H1 (cell line): ENCODE measurements at regions not wholly inside any gene's neighbourhood (a gene's known extent, or its start where the extent isn't known, plus 50 kb on each side); places are given as distances from the start of the nearest gene placed in this dataset.
"Not testable (repeated sequence)": the region's sequence is repeated elsewhere in the genome, so short reads cannot be mapped to it uniquely, and the experiment has no call there.

Source experiments
- CTCF ChIA-PET: fragments of 300-600 bp; sonication (Branson Sonifier 250); formaldehyde crosslinking; loops from one replicate; lab custom pipeline; 2021; ENCODE audit not compliant: partially characterized antibody; lab: Charles Lee
- POLR2A ChIA-PET: fragments of 300-600 bp; sonication (Branson Sonifier 250); formaldehyde crosslinking; loops from one replicate; lab custom pipeline; 2021; ENCODE audit warnings: inconsistent platforms; ENCODE audit not compliant: partially characterized antibody; lab: Charles Lee
- DNase-seq, 2 experiments: peaks; one replicate each; pipeline versions ENCODE4 v3.0.0 to v3.0.0-alpha.2; 2010 to 2022; ENCODE audit warnings: low spot score in 2 of 2, low read depth in 1 of 2, mixed read lengths in 1 of 2
- FAIRE-seq: peaks from 2 replicates; lab custom pipeline; 2011; peaks lifted over from hg19 to GRCh38; lab: Jason Lieb, UNC
- H2AFZ ChIP-seq: 2 replicates; pipeline ENCODE4 v1.8.1; 2012; ENCODE audit warnings: low read length, inconsistent platforms
- H2AK5ac ChIP-seq: 2 replicates; pipeline ENCODE4 v1.6.1; 2013; ENCODE audit warnings: low read depth, low read length
- H2BK120ac ChIP-seq: replicated peaks from 2 replicates; pipeline ENCODE3; 2013; ENCODE audit warnings: low read depth, low read length, inconsistent platforms
- H2BK12ac ChIP-seq: 2 replicates; pipeline ENCODE4 v1.6.1; 2013; ENCODE audit warnings: low read depth, low read length
- H2BK15ac ChIP-seq: 2 replicates; pipeline ENCODE4 v1.6.1; 2013; ENCODE audit warnings: low read length
- H2BK20ac ChIP-seq: 2 replicates; pipeline ENCODE4 v1.6.1; 2013; ENCODE audit warnings: low read length
- H2BK5ac ChIP-seq: 2 replicates; pipeline ENCODE4 v1.6.1; 2013; ENCODE audit warnings: low read depth, low read length
- H3K14ac ChIP-seq: 2 replicates; pipeline ENCODE4 v1.6.1; 2013; ENCODE audit warnings: inconsistent platforms; ENCODE audit not compliant: insufficient read length
- H3K18ac ChIP-seq: 2 replicates; pipeline ENCODE4 v1.6.1; 2013; ENCODE audit warnings: low read length; ENCODE audit errors: extremely low read depth
- H3K23ac ChIP-seq: 2 replicates; pipeline ENCODE4 v1.6.1; 2013; ENCODE audit warnings: inconsistent platforms; ENCODE audit not compliant: insufficient read length
- H3K23me2 ChIP-seq: 2 replicates; pipeline ENCODE4 v1.6.1; 2013; ENCODE audit warnings: low read depth, low read length
- H3K27ac ChIP-seq: 2 replicates; pipeline ENCODE4 v1.6.1; 2011; ENCODE audit warnings: low read depth, low read length, inconsistent platforms
- H3K27me3 ChIP-seq, 4 experiments: replicated peaks in 1 of 4; 1 replicate in 1 of 4; 2 replicates in 3 of 4; pipeline versions ENCODE4 v1.6.1 to v1.8.1; 2011 to 2013; ENCODE audit warnings: low read length in 3 of 4, mild to moderate bottlenecking in 3 of 4, inconsistent platforms in 2 of 4, mixed read lengths in 2 of 4, moderate library complexity in 1 of 4; ENCODE audit not compliant: control insufficient read depth in 3 of 4, insufficient read depth in 3 of 4; ENCODE audit errors: extremely low read depth in 1 of 4
- H3K36me3 ChIP-seq, 4 experiments: 2 replicates each; pipeline versions ENCODE4 v1.6.1 to v1.8.1; 2011 to 2013; ENCODE audit warnings: mild to moderate bottlenecking in 4 of 4, low read length in 3 of 4, moderate library complexity in 2 of 4, control low read depth in 1 of 4, inconsistent platforms in 1 of 4; ENCODE audit not compliant: insufficient read depth in 4 of 4, control insufficient read depth in 2 of 4
- H3K4ac ChIP-seq: replicated peaks from 2 replicates; pipeline ENCODE3; 2013; ENCODE audit warnings: low read length, low read depth, mixed read lengths, inconsistent platforms; ENCODE audit not compliant: insufficient read length
- H3K4me1 ChIP-seq, 4 experiments: replicated peaks in 1 of 4; 1 replicate in 1 of 4; 2 replicates in 3 of 4; pipeline versions ENCODE4 v1.6.1 to v1.8.1; 2011 to 2013; ENCODE audit warnings: low read length in 3 of 4, inconsistent platforms in 2 of 4, mixed read lengths in 1 of 4; ENCODE audit not compliant: insufficient read depth in 4 of 4, control insufficient read depth in 3 of 4
- H3K4me2 ChIP-seq, 2 experiments: 2 replicates each; pipeline versions ENCODE4 v1.6.1 to v1.8.1; 2011 to 2013; ENCODE audit warnings: low read depth in 2 of 2, low read length in 2 of 2, control low read depth in 1 of 2, inconsistent platforms in 1 of 2, mild to moderate bottlenecking in 1 of 2; ENCODE audit not compliant: insufficient read depth in 1 of 2
- H3K4me3 ChIP-seq, 4 experiments: fragments of 200-600, 300-600 bp in 1 of 4; sonication (generic), shearing (Covaris generic), sonication (Bioruptor Twin) in 1 of 4; 2 replicates each; pipeline versions ENCODE4 v1.5.1 to v1.8.1; 2011 to 2016; ENCODE audit warnings: low read length in 4 of 4, low read depth in 3 of 4, control low read depth in 2 of 4, inconsistent platforms in 2 of 4, mild to moderate bottlenecking in 2 of 4, mixed read lengths in 1 of 4, moderate library complexity in 1 of 4; ENCODE audit not compliant: insufficient read depth in 2 of 4; ENCODE audit errors: extremely low read depth in 1 of 4
- H3K56ac ChIP-seq: replicated peaks from 2 replicates; pipeline ENCODE3; 2013; ENCODE audit warnings: low read depth, mild to moderate bottlenecking, mixed read lengths, low read length, inconsistent platforms; ENCODE audit not compliant: insufficient read length
- H3K79me1 ChIP-seq: 2 replicates; pipeline ENCODE4 v1.6.1; 2013; ENCODE audit warnings: low read depth, low read length, control low read depth
- H3K79me2 ChIP-seq, 2 experiments: 2 replicates each; pipeline versions ENCODE4 v1.6.1 to v1.8.1; 2012 to 2013; ENCODE audit warnings: low read length in 2 of 2, mild to moderate bottlenecking in 2 of 2, inconsistent platforms in 1 of 2; ENCODE audit not compliant: insufficient read depth in 2 of 2, control insufficient read depth in 1 of 2
- H3K9ac ChIP-seq, 4 experiments: replicated peaks in 1 of 4; 1 replicate in 1 of 4; 2 replicates in 3 of 4; pipeline versions ENCODE4 v1.6.1 to v1.8.1; 2011 to 2013; ENCODE audit warnings: low read depth in 3 of 4, low read length in 3 of 4, control low read depth in 2 of 4, mild to moderate bottlenecking in 2 of 4, moderate library complexity in 2 of 4, inconsistent platforms in 1 of 4; ENCODE audit errors: extremely low read depth in 1 of 4
- H3K9me3 ChIP-seq, 2 experiments: 2 replicates each; pipeline versions ENCODE4 v1.6.1 to v1.8.1; 2012 to 2013; ENCODE audit warnings: mild to moderate bottlenecking in 2 of 2, moderate library complexity in 2 of 2, control low read depth in 1 of 2, inconsistent platforms in 1 of 2, low read depth in 1 of 2, low read length in 1 of 2, mixed read lengths in 1 of 2; ENCODE audit not compliant: insufficient read depth in 2 of 2
- H4K20me1 ChIP-seq, 2 experiments: replicated peaks in 1 of 2; 2 replicates each; pipeline versions ENCODE3 to v1.8.1; 2011 to 2013; ENCODE audit warnings: inconsistent platforms in 2 of 2, low read length in 2 of 2, mild to moderate bottlenecking in 1 of 2; ENCODE audit not compliant: insufficient read depth in 2 of 2, control insufficient read depth in 1 of 2
- H4K5ac ChIP-seq: 2 replicates; pipeline ENCODE4 v1.6.1; 2013; ENCODE audit warnings: low read length, low read depth, mixed read lengths, inconsistent platforms; ENCODE audit not compliant: insufficient read length
- H4K8ac ChIP-seq: 2 replicates; pipeline ENCODE4 v1.8.0; 2013; ENCODE audit warnings: mild to moderate bottlenecking, moderate library complexity, low read length, inconsistent platforms; ENCODE audit not compliant: insufficient read depth; ENCODE audit errors: extremely low read depth
- H4K91ac ChIP-seq: replicated peaks from 2 replicates; pipeline ENCODE3; 2013; ENCODE audit warnings: low read length, mixed read lengths, inconsistent platforms; ENCODE audit not compliant: insufficient read length
- CREB1 ChIP-seq: IDR thresholded peaks from 2 replicates; pipeline ENCODE4 v1.6.1; 2012; ENCODE audit warnings: inconsistent platforms
- MAFK ChIP-seq: IDR thresholded peaks from 2 replicates; pipeline ENCODE4 v1.6.1; 2012; ENCODE audit warnings: low read depth, mild to moderate bottlenecking, improper control_type of control experiment, low read length
- WGBS, 2 experiments: shearing (Covaris generic) in 1 of 2; methylation state at CpG; one replicate each; pipeline versions ENCODE4 v1.1.6 to v1.1.7; 2013 to 2015; ENCODE audit warnings: low lambda C conversion rate in 2 of 2, mixed read lengths in 2 of 2, inconsistent platforms in 1 of 2, low coverage in 1 of 2, missing lambda C conversion rate in 1 of 2; ENCODE audit not compliant: insufficient replicate concordance in 2 of 2, insufficient coverage in 1 of 2, insufficient read length in 1 of 2; ENCODE audit errors: extremely low coverage in 1 of 2, missing lambda C conversion rate in 1 of 2; 5-methylcytosine and 5-hydroxymethylcytosine counted together
- TF ChIP-seq, protein P1 (sequence below), 3 experiments: IDR thresholded peaks; 1 replicate in 2 of 3; 2 replicates in 1 of 3; pipeline versions ENCODE4 v1.5.1 to v1.6.1; 2011; ENCODE audit warnings: low read length in 3 of 3, mild to moderate bottlenecking in 3 of 3, inconsistent platforms in 2 of 3, low read depth in 1 of 3, moderate library complexity in 1 of 3; ENCODE audit not compliant: insufficient read depth in 1 of 3; ENCODE audit errors: control extremely low read depth in 1 of 3

DNA sequence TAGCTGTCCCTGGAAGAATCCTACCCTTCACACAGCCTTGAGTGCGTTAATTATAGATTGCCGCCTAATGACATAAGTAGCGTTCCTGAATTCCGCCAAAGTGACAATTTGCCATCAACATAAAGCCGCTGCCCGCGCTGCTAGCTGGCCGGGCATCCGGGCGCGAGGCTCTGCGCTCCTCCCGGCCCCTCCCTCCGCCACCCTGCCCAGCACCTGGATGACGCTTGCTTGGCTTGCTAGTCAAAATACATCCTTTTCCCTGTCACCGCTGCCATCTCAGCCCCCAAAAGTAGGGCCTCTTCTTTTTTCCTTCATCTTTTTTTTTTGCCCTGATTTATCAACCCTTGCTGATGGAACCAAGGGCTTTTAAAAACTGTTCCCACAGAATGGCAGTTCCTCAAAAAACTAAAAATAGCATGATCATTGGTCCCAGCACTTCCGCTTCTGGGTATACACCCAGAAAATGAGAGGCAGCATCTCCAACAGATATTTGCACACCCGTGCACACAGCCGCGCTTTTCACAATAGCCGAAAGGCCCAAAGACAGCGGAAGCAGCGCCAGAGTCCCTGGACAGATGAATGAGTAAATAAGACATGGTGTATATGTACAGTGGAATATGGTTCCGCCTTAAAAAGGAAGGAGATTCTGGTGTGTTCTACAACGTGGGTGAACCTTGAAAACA is 235.2 kb downstream of the BCL11B start (continued):
- TF ChIP-seq, protein P1, sequence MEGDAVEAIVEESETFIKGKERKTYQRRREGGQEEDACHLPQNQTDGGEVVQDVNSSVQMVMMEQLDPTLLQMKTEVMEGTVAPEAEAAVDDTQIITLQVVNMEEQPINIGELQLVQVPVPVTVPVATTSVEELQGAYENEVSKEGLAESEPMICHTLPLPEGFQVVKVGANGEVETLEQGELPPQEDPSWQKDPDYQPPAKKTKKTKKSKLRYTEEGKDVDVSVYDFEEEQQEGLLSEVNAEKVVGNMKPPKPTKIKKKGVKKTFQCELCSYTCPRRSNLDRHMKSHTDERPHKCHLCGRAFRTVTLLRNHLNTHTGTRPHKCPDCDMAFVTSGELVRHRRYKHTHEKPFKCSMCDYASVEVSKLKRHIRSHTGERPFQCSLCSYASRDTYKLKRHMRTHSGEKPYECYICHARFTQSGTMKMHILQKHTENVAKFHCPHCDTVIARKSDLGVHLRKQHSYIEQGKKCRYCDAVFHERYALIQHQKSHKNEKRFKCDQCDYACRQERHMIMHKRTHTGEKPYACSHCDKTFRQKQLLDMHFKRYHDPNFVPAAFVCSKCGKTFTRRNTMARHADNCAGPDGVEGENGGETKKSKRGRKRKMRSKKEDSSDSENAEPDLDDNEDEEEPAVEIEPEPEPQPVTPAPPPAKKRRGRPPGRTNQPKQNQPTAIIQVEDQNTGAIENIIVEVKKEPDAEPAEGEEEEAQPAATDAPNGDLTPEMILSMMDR (IDR thresholded peaks at IDR 0.05; ENCODE audit: control extremely low read depth in 1 of 3, insufficient read depth in 1 of 3, low read depth in 1 of 3, low read length in 3 of 3) = no peak
- TF ChIP-seq CREB1 = no peak
- no peak for TF ChIP-seq MAFK

DNA sequence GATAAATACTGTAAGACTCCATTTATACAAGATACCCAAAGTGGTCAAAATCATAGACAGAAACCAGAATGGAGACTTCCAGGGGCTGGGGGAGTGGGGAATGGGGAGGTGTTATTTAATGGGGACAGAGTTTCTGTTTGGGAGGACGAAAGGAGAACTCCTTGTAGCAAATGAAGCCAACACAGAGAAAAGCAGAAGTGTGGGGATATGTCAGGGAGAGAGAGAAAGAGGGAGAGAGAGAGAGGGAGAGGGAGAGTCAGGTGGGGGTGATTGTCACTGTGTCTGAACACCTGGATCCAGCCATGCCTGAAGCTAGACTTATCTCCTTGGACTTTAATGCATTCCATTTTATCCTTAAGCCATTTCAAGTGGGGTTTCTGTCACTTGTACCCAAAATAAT is 234.7 kb downstream of the BCL11B start:
- H2BK12ac ChIP-seq, H3K23ac ChIP-seq, H3K4me3 ChIP-seq, H3K27me3 ChIP-seq, H3K4me2 ChIP-seq, H3K14ac ChIP-seq, H3K79me1 ChIP-seq, H3K56ac ChIP-seq, H4K8ac ChIP-seq, H3K79me2 ChIP-seq, H4K91ac ChIP-seq, H3K18ac ChIP-seq, H3K27ac ChIP-seq, H3K9ac ChIP-seq, H4K20me1 ChIP-seq, H2AK5ac ChIP-seq, H3K9me3 ChIP-seq, H2AFZ ChIP-seq, H3K4me1 ChIP-seq, H3K36me3 ChIP-seq, H2BK20ac ChIP-seq, H3K23me2 ChIP-seq, H2BK120ac ChIP-seq, H4K5ac ChIP-seq, POLR2A ChIA-PET, H3K4ac ChIP-seq, H2BK5ac ChIP-seq, FAIRE-seq, DNase-seq, H2BK15ac ChIP-seq: not testable (repeated sequence)
- WGBS, 2 experiments = 63% methylated on average over 1 of the region's 1 CpG; no CpG with 5 or more reads in 1 of the 2 experiments
- CTCF ChIA-PET = interaction anchor here (1.0 to 1.1 kb wide), 2 partner anchors 8 to 17 kb away, joined by 4 to 5 read pairs; no protein-coding TSS in a partner anchor
